Osteoblast (primary cell): ENCODE measurements at regions not wholly inside any gene's neighbourhood (a gene's known extent, or its start where the extent isn't known, plus 50 kb on each side); places are given as distances from the start of the nearest gene placed in this dataset.
A peak's percentile ranks its signal among the peaks of the same experiment; 100 is the strongest.

ENCODE experiments used
- DNase-seq: peaks from one replicate; pipeline ENCODE4 v3.0.0; 2011; ENCODE audit warnings: low spot score, mixed read lengths; ENCODE audit not compliant: insufficient read length; ENCODE audit errors: missing footprints
- H2AFZ ChIP-seq: 2 replicates; pipeline ENCODE4 v1.6.0; 2011; ENCODE audit warnings: mild to moderate bottlenecking, low read length
- H3K27ac ChIP-seq: 2 replicates; pipeline ENCODE4 v1.5.1; 2011; ENCODE audit warnings: mild to moderate bottlenecking, low read depth, low read length, moderate library complexity
- H3K27me3 ChIP-seq: 2 replicates; pipeline ENCODE4 v1.6.0; 2012; ENCODE audit warnings: mild to moderate bottlenecking, control low read depth, inconsistent platforms, low read length, moderate library complexity; ENCODE audit not compliant: insufficient read depth
- H3K36me3 ChIP-seq: 2 replicates; pipeline ENCODE4 v1.5.1; 2011; ENCODE audit warnings: mild to moderate bottlenecking, low read length, control low read depth, moderate library complexity; ENCODE audit not compliant: insufficient read depth
- H3K4me1 ChIP-seq: 2 replicates; pipeline ENCODE4 v1.5.1; 2011; ENCODE audit warnings: mild to moderate bottlenecking, low read length, control low read depth, moderate library complexity; ENCODE audit not compliant: insufficient read depth
- H3K4me2 ChIP-seq: 2 replicates; pipeline ENCODE4 v1.6.0; 2011; ENCODE audit warnings: mild to moderate bottlenecking, low read length; ENCODE audit not compliant: insufficient read depth
- H3K4me3 ChIP-seq: fragments of 200-600 bp; sonication (generic); 3 replicates; pipeline ENCODE4 v1.5.1; 2012; ENCODE audit warnings: mild to moderate bottlenecking, low read length, inconsistent platforms; ENCODE audit not compliant: insufficient read depth
- H3K79me2 ChIP-seq: 2 replicates; pipeline ENCODE4 v1.6.0; 2012; ENCODE audit warnings: mild to moderate bottlenecking, low read length, control low read depth, inconsistent platforms; ENCODE audit not compliant: insufficient read depth
- H3K9me3 ChIP-seq: 2 replicates; pipeline ENCODE4 v1.5.1; 2011; ENCODE audit warnings: low read depth, low read length, control low read depth
- H4K20me1 ChIP-seq: 2 replicates; pipeline ENCODE4 v1.6.0; 2012; ENCODE audit warnings: mild to moderate bottlenecking, low read length, control low read depth; ENCODE audit not compliant: insufficient read depth
- CTCF ChIP-seq: IDR thresholded peaks from 2 replicates; pipeline ENCODE4 v1.5.1; 2011; ENCODE audit warnings: mild to moderate bottlenecking, low read depth, low read length, moderate library complexity; ENCODE audit errors: extremely low read depth

GRCh38 chr1:185421485-185422107, 104.6 kb upstream of the IVNS1ABP start:
- H4K20me1 ChIP-seq = no peaks in the 10 kb centered on the region
- no peak for TF ChIP-seq CTCF
- no peak overlapping the region for H3K4me3 ChIP-seq
- no peaks in the 10 kb centered on the region for H3K4me1 ChIP-seq
- no peaks in the 10 kb centered on the region for H3K9me3 ChIP-seq
- no peaks in the 10 kb centered on the region for H3K36me3 ChIP-seq
- H3K4me2 ChIP-seq = no peak overlapping the region
- H2AFZ ChIP-seq = no peak overlapping the region
- H3K27me3 ChIP-seq = peaks cover 4% of the 10 kb centered on the region
- DNase-seq = no peak
- no peaks in the 10 kb centered on the region for H3K79me2 ChIP-seq
- no peak overlapping the region for H3K27ac ChIP-seq

DNA sequence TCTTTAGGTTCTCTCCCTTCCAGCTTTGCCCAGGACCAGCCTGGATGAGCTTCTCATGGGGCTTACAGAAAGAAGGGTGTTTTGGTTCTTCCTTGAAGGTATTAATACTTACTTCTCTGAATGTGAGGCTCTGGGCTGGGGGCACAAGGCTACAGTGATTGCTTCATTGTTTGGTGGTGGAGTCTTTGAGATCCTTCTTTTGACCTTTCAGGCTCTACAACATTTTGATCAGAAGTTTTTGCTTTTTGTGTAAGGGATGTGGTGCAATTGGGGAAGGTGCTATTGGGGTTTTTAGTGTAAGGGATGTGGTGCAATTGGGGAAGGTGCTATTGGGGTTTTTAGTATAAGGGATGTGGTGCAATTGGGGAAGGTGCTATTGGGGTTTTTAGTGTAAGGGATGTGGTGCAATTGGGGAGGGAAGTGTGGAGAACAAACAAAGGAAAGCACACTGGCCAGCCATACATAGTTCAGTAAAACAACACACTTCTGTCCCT, 103.6 kb upstream of the IVNS1ABP start:
- DNase-seq = no peak
- Histone ChIP-seq H3K4me1 (no peaks in the 10 kb centered on the region), H4K20me1 (no peaks in the 10 kb centered on the region), H3K4me2 (no peak overlapping the region), H3K27ac (no peak overlapping the region), H3K4me3 (no peak overlapping the region), H3K79me2 (no peaks in the 10 kb centered on the region), H3K36me3 (no peaks in the 10 kb centered on the region), H3K27me3 (peaks cover 4% of the 10 kb centered on the region), H3K9me3 (no peaks in the 10 kb centered on the region), H2AFZ (no peak overlapping the region)
- TF ChIP-seq CTCF = no peak

- no peak overlapping the region for H3K27ac ChIP-seq
- no peaks in the 10 kb centered on the region for H3K4me1 ChIP-seq
- no peaks in the 10 kb centered on the region for H3K79me2 ChIP-seq
- H2AFZ ChIP-seq = peak overlapping the region; percentile 5
- no peaks in the 10 kb centered on the region for H3K9me3 ChIP-seq
- TF ChIP-seq CTCF = no peak
- no peaks in the 10 kb centered on the region for H3K36me3 ChIP-seq
- H3K27me3 ChIP-seq = peaks cover 4% of the 10 kb centered on the region
- no peak overlapping the region for H3K4me3 ChIP-seq
- no peak overlapping the region for H3K4me2 ChIP-seq
- peak; percentile 65 for DNase-seq
- H4K20me1 ChIP-seq = no peaks in the 10 kb centered on the region
Observed at GRCh38 chr1:185419718-185420117, 102.7 kb upstream of the IVNS1ABP start.

- no peaks in the 10 kb centered on the region for H3K36me3 ChIP-seq
- no peak overlapping the region for H3K4me3 ChIP-seq
- H4K20me1 ChIP-seq = no peaks in the 10 kb centered on the region
- H3K27me3 ChIP-seq = peaks cover under 1% of the 10 kb centered on the region
- no peaks in the 10 kb centered on the region for H3K4me1 ChIP-seq
- no peak for DNase-seq
- no peaks in the 10 kb centered on the region for H3K79me2 ChIP-seq
- no peak overlapping the region for H2AFZ ChIP-seq
- H3K4me2 ChIP-seq = no peak overlapping the region
- H3K9me3 ChIP-seq = no peaks in the 10 kb centered on the region
- no peak for TF ChIP-seq CTCF
- no peak overlapping the region for H3K27ac ChIP-seq
Observed at GRCh38 chr1:185418472-185418871, 101.4 kb upstream of the IVNS1ABP start.
